ENCODE measurements at regions not wholly inside any gene's neighbourhood (a gene's known extent, or its start where the extent isn't known, plus 50 kb on each side); places are given as distances from the start of the nearest gene placed in this dataset.

DNA sequence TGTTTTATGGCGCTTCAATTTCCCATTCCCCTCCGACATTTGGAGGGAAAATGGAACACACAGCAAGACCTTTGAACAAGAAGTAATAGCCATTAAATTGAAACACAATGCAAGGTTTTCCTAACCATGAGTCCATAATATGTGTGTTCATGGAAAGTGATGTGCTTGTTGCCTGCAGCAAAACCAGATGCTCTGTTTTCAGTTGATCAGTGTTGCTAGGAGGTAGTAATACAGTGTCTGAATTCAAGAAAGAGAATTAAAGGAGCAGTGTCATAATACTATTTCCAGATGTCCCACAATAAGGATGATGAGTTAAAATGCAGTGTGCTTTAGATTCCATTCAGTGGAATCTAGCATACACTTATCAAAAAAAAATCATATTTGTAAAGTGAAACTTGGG is 637.4 kb upstream of the API5 start:
- Histone ChIP-seq H3K9ac (ENCODE audit: low read length) (no peak overlapping the region), H4K20me1 (ENCODE audit: insufficient read depth, low read length) (no peaks in the 10 kb centered on the region), H3K9me3 (ENCODE audit: insufficient read depth, low read depth, low read length) (no peaks in the 10 kb centered on the region), H3K4me3 (ENCODE audit: insufficient read depth, low read depth, low read length) (no peak overlapping the region), H3K79me2 (ENCODE audit: insufficient read depth, low read length) (no peaks in the 10 kb centered on the region), H3K4me2 (ENCODE audit: low read length) (no peak overlapping the region), H3K27me3 (ENCODE audit: insufficient read depth, low read length) (no peaks in the 10 kb centered on the region), H3K4me1 (ENCODE audit: insufficient read depth, low read length) (no peaks in the 10 kb centered on the region), H2AFZ (ENCODE audit: low read depth, low read length) (no peak overlapping the region), H3K36me3 (ENCODE audit: insufficient read depth, low read length) (no peaks in the 10 kb centered on the region), H3K27ac (ENCODE audit: low read depth, low read length) (no peak overlapping the region)
- Mint-ChIP-seq H3K4me1 (ENCODE audit: low read depth, unreplicated experiment) (no peaks in the 10 kb centered on the region), H3K27me3 (ENCODE audit: low read depth, unreplicated experiment) (no peaks in the 10 kb centered on the region), H3K36me3 (ENCODE audit: low read depth, unreplicated experiment) (no peaks in the 10 kb centered on the region), H3K9me3 (ENCODE audit: unreplicated experiment) (no peaks in the 10 kb centered on the region), H3K27ac (ENCODE audit: unreplicated experiment) (no peak overlapping the region), H3K4me3 (ENCODE audit: unreplicated experiment) (no peak overlapping the region)
- no peak for FAIRE-seq
- TF ChIP-seq, protein P1, sequence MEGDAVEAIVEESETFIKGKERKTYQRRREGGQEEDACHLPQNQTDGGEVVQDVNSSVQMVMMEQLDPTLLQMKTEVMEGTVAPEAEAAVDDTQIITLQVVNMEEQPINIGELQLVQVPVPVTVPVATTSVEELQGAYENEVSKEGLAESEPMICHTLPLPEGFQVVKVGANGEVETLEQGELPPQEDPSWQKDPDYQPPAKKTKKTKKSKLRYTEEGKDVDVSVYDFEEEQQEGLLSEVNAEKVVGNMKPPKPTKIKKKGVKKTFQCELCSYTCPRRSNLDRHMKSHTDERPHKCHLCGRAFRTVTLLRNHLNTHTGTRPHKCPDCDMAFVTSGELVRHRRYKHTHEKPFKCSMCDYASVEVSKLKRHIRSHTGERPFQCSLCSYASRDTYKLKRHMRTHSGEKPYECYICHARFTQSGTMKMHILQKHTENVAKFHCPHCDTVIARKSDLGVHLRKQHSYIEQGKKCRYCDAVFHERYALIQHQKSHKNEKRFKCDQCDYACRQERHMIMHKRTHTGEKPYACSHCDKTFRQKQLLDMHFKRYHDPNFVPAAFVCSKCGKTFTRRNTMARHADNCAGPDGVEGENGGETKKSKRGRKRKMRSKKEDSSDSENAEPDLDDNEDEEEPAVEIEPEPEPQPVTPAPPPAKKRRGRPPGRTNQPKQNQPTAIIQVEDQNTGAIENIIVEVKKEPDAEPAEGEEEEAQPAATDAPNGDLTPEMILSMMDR (IDR thresholded peaks at IDR 0.05; ENCODE audit: insufficient read depth, low read depth, low read length): no peak
- TF ChIP-seq EZH2 (IDR thresholded peaks at IDR 0.05; ENCODE audit: insufficient read depth, low read length): no peak
- no peak for DNase-seq (ENCODE audit: low read depth)

DNA sequence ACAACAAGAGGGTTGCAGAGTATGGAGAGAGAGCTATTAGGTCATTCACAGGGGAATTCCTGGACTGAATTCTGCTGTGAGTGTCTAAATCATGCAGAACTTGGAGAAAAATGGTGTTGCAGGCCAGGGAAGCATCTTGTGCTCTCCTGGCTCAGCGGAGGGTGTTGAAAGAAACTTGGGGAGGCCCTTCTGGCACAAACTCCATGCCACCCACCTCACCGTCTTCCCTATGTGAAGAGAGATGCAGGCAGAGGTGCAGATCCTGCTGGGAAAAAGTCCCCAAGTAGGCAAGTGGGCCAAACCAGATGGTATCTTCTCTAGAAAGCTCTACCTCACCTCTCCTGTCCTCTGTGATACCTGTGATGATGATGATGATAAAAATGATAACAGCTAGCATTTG is 604.3 kb upstream of the API5 start:
- H3K27me3 ChIP-seq (ENCODE audit: insufficient read depth, low read length): no peaks in the 10 kb centered on the region
- H3K9me3 ChIP-seq (ENCODE audit: insufficient read depth, low read depth, low read length): peaks cover 6% of the 10 kb centered on the region
- Mint-ChIP-seq H3K36me3 (ENCODE audit: low read depth, unreplicated experiment) (no peaks in the 10 kb centered on the region), H3K9me3 (ENCODE audit: unreplicated experiment) (peaks cover 4% of the 10 kb centered on the region), H3K4me3 (ENCODE audit: unreplicated experiment) (no peak overlapping the region), H3K4me1 (ENCODE audit: low read depth, unreplicated experiment) (no peaks in the 10 kb centered on the region), H3K27ac (ENCODE audit: unreplicated experiment) (no peak overlapping the region), H3K27me3 (ENCODE audit: low read depth, unreplicated experiment) (no peaks in the 10 kb centered on the region)
- H3K79me2 ChIP-seq (ENCODE audit: insufficient read depth, low read length): no peaks in the 10 kb centered on the region
- H3K4me1 ChIP-seq (ENCODE audit: insufficient read depth, low read length): no peaks in the 10 kb centered on the region
- H3K36me3 ChIP-seq (ENCODE audit: insufficient read depth, low read length): no peaks in the 10 kb centered on the region
- no peaks in the 10 kb centered on the region for H4K20me1 ChIP-seq (ENCODE audit: insufficient read depth, low read length)
- no peak overlapping the region for H3K4me3 ChIP-seq (ENCODE audit: insufficient read depth, low read depth, low read length)
- TF ChIP-seq EZH2 (IDR thresholded peaks at IDR 0.05; ENCODE audit: insufficient read depth, low read length): no peak
- TF ChIP-seq, protein P1 (IDR thresholded peaks at IDR 0.05; ENCODE audit: insufficient read depth, low read depth, low read length): no peak
- no peak for FAIRE-seq
- no peak for DNase-seq (ENCODE audit: low read depth)
- H3K27ac ChIP-seq (ENCODE audit: low read depth, low read length): no peak overlapping the region
- H2AFZ ChIP-seq (ENCODE audit: low read depth, low read length): no peak overlapping the region
- no peak overlapping the region for H3K9ac ChIP-seq (ENCODE audit: low read length)
- no peak overlapping the region for H3K4me2 ChIP-seq (ENCODE audit: low read length)

DNA sequence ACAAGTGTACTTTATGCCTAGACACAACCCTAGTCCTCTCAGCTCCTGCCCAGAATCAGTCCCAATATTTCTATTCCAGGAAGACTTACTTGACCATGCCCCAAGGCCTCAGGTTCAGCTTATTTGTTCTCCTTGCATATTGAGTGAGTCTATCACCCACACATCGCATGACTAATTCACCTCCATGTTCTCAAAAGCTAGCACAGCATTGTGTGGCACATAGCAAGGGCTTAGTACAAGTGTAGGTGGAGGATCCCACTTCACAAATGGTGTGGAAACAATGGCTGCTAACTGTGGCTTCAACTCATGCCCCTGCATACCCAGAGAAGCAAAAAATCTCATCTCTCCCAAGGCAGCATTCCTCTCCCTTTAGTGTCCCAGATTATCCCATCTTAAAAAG is 602.6 kb upstream of the API5 start:
- Mint-ChIP-seq H3K36me3 (ENCODE audit: low read depth, unreplicated experiment) (no peaks in the 10 kb centered on the region), H3K9me3 (ENCODE audit: unreplicated experiment) (peaks cover 2% of the 10 kb centered on the region), H3K4me3 (ENCODE audit: unreplicated experiment) (no peak overlapping the region), H3K4me1 (ENCODE audit: low read depth, unreplicated experiment) (no peaks in the 10 kb centered on the region), H3K27me3 (ENCODE audit: low read depth, unreplicated experiment) (no peaks in the 10 kb centered on the region), H3K27ac (ENCODE audit: unreplicated experiment) (no peak overlapping the region)
- Histone ChIP-seq H3K4me3 (ENCODE audit: insufficient read depth, low read depth, low read length) (no peak overlapping the region), H3K4me1 (ENCODE audit: insufficient read depth, low read length) (no peaks in the 10 kb centered on the region), H2AFZ (ENCODE audit: low read depth, low read length) (no peak overlapping the region), H3K79me2 (ENCODE audit: insufficient read depth, low read length) (no peaks in the 10 kb centered on the region), H3K36me3 (ENCODE audit: insufficient read depth, low read length) (no peaks in the 10 kb centered on the region), H3K4me2 (ENCODE audit: low read length) (no peak overlapping the region), H3K27ac (ENCODE audit: low read depth, low read length) (no peak overlapping the region), H3K27me3 (ENCODE audit: insufficient read depth, low read length) (no peaks in the 10 kb centered on the region), H3K9ac (ENCODE audit: low read length) (no peak overlapping the region), H4K20me1 (ENCODE audit: insufficient read depth, low read length) (no peaks in the 10 kb centered on the region), H3K9me3 (ENCODE audit: insufficient read depth, low read depth, low read length) (peaks cover 6% of the 10 kb centered on the region)
- TF ChIP-seq, protein P1 (IDR thresholded peaks at IDR 0.05; ENCODE audit: insufficient read depth, low read depth, low read length): no peak
- TF ChIP-seq EZH2 (IDR thresholded peaks at IDR 0.05; ENCODE audit: insufficient read depth, low read length): no peak
- FAIRE-seq (no peak), DNase-seq (ENCODE audit: low read depth) (no peak)
